ENCODE measurements at regions not wholly inside any gene's neighbourhood (a gene's known extent, or its start where the extent isn't known, plus 50 kb on each side); places are given as distances from the start of the nearest gene placed in this dataset.

DNA sequence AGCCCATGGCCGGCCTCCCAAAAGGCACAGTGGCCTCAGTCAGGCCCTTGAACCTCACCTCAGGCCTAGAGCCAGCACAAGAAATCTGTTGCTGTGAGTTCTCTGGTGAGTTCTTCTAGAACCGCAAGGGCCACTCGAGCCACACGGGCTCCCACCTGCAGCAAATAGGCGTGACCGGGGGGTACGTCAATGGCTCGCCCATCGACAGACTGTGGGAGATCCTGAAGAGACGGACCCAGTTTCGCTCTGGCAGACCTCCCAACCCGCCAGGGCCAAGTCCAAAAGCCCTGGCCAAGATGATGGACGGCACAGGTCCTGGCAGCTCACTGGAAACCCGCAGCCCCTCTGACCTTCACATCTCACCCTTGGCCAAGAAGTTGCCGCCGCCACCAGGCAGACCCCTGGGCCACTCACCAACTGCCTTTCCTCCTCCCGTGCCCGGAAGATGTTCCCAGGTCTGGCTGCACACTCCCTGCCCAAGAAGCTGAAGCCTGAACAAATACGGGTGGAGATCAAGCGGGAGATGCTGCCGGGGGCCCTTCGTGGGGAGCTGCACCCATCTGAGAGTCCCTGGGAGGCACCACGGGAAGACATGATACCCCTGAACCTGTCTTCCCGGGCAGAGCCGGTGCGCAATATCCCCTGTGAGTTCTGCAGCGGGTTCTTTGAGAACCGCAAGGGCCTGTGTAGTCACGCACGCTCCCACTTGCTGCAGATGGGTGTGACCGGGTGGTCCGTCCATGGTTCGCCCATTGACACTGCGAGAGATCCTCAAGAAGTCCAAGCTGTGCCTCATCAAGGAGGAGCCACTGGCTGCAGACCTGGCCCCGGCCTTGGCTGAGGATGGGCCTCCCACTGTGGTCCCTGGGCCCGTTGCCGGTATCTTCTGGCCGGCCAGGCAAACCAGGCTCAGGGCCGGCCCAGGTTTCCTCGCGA lies 544.2 kb upstream of the CCDC179 start:
- TF ChIP-seq PPARA (CRISPR knock-in tag; IDR thresholded peaks at IDR 0.05; ENCODE audit: borderline replicate concordance) (no peak), ZNF8 (CRISPR knock-in tag; IDR thresholded peaks at IDR 0.05) (no peak), ARNTL (CRISPR knock-in tag; IDR thresholded peaks at IDR 0.05; ENCODE audit: borderline replicate concordance, low read depth) (no peak)
- TF ChIP-seq, protein P1, sequence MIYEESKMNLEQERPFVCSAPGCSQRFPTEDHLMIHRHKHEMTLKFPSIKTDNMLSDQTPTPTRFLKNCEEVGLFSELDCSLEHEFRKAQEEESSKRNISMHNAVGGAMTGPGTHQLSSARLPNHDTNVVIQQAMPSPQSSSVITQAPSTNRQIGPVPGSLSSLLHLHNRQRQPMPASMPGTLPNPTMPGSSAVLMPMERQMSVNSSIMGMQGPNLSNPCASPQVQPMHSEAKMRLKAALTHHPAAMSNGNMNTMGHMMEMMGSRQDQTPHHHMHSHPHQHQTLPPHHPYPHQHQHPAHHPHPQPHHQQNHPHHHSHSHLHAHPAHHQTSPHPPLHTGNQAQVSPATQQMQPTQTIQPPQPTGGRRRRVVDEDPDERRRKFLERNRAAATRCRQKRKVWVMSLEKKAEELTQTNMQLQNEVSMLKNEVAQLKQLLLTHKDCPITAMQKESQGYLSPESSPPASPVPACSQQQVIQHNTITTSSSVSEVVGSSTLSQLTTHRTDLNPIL (CRISPR knock-in tag; IDR thresholded peaks at IDR 0.05; ENCODE audit: low read depth) = no peak
- TF ChIP-seq, protein P2, sequence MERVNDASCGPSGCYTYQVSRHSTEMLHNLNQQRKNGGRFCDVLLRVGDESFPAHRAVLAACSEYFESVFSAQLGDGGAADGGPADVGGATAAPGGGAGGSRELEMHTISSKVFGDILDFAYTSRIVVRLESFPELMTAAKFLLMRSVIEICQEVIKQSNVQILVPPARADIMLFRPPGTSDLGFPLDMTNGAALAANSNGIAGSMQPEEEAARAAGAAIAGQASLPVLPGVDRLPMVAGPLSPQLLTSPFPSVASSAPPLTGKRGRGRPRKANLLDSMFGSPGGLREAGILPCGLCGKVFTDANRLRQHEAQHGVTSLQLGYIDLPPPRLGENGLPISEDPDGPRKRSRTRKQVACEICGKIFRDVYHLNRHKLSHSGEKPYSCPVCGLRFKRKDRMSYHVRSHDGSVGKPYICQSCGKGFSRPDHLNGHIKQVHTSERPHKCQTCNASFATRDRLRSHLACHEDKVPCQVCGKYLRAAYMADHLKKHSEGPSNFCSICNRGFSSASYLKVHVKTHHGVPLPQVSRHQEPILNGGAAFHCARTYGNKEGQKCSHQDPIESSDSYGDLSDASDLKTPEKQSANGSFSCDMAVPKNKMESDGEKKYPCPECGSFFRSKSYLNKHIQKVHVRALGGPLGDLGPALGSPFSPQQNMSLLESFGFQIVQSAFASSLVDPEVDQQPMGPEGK (CRISPR knock-in tag; IDR thresholded peaks at IDR 0.05; ENCODE audit: borderline replicate concordance) = no peak
- TF ChIP-seq, protein P3, sequence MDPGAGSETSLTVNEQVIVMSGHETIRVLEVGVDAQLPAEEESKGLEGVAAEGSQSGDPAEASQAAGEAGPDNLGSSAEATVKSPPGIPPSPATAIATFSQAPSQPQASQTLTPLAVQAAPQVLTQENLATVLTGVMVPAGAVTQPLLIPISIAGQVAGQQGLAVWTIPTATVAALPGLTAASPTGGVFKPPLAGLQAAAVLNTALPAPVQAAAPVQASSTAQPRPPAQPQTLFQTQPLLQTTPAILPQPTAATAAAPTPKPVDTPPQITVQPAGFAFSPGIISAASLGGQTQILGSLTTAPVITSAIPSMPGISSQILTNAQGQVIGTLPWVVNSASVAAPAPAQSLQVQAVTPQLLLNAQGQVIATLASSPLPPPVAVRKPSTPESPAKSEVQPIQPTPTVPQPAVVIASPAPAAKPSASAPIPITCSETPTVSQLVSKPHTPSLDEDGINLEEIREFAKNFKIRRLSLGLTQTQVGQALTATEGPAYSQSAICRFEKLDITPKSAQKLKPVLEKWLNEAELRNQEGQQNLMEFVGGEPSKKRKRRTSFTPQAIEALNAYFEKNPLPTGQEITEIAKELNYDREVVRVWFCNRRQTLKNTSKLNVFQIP (CRISPR knock-in tag; IDR thresholded peaks at IDR 0.05; ENCODE audit: borderline replicate concordance, low read depth) = no peak
